Ammon's horn (tissue), 1 donor: ENCODE measurements at regions not wholly inside any gene's neighbourhood (a gene's known extent, or its start where the extent isn't known, plus 50 kb on each side); places are given as distances from the start of the nearest gene placed in this dataset.
"Not testable (repeated sequence)": the region's sequence is repeated elsewhere in the genome, so short reads cannot be mapped to it uniquely, and the experiment has no call there.

Source experiments
- DNase-seq: peaks from one replicate; pipeline ENCODE4 v3.0.0-alpha.2; 2016; ENCODE audit warnings: low spot score

GRCh38 chr12:13924286-13924685, 57.1 kb downstream of the GRIN2B start:
- no peak for DNase-seq

GRCh38 chr12:13918897-13919296, 62.5 kb downstream of the GRIN2B start:
- DNase-seq = no peak

GRCh38 chr12:13915096-13915495, 66.3 kb downstream of the GRIN2B start:
- no peak for DNase-seq

GRCh38 chr12:13913371-13913770, 68.0 kb downstream of the GRIN2B start:
- DNase-seq = no peak

- no peak for DNase-seq
Observed at GRCh38 chr12:13911756-13912554, 69.4 kb downstream of the GRIN2B start.

- DNase-seq = no peak
Observed at GRCh38 chr12:13905794-13906193, 75.6 kb downstream of the GRIN2B start.

- DNase-seq = no peak
Observed at GRCh38 chr12:13900718-13901117, 80.7 kb downstream of the GRIN2B start.

GRCh38 chr12:13898387-13898786, 83.0 kb downstream of the GRIN2B start:
- DNase-seq = not testable (repeated sequence)

- DNase-seq = no peak
Observed at GRCh38 chr12:13897811-13898210, 83.6 kb downstream of the GRIN2B start.

GRCh38 chr12:13896063-13896626, 85.3 kb downstream of the GRIN2B start:
- DNase-seq = peak; percentile 23

- DNase-seq = no peak
Observed at GRCh38 chr12:13891902-13892301, 89.5 kb downstream of the GRIN2B start.

- DNase-seq = no peak
Observed at GRCh38 chr12:13890943-13891342, 90.5 kb downstream of the GRIN2B start.

- no peak for DNase-seq
Observed at GRCh38 chr12:13887779-13888388, 93.5 kb downstream of the GRIN2B start.

- DNase-seq = no peak
Observed at GRCh38 chr12:13882176-13882575, 99.2 kb downstream of the GRIN2B start.

GRCh38 chr12:13880613-13881012, 100.8 kb downstream of the GRIN2B start:
- DNase-seq = no peak

- no peak for DNase-seq
Observed at GRCh38 chr12:13875744-13876143, 105.7 kb downstream of the GRIN2B start.

- no peak for DNase-seq
Observed at GRCh38 chr12:13870255-13870654, 111.1 kb downstream of the GRIN2B start.

- peak; percentile 91 for DNase-seq
Observed at GRCh38 chr12:13864081-13864673, 117.2 kb downstream of the GRIN2B start.

- peak; percentile 24 for DNase-seq
Observed at GRCh38 chr12:13857750-13858149, 123.7 kb downstream of the GRIN2B start.

GRCh38 chr12:13853471-13853870, 127.9 kb downstream of the GRIN2B start:
- no peak for DNase-seq

GRCh38 chr12:13851828-13852227, 129.6 kb downstream of the GRIN2B start:
- peak; percentile 57 for DNase-seq

GRCh38 chr12:13849456-13849855, 131.9 kb downstream of the GRIN2B start:
- DNase-seq = peak; percentile 24

GRCh38 chr12:13843841-13844240, 137.6 kb downstream of the GRIN2B start:
- no peak for DNase-seq
